T-cell (primary cell): ENCODE measurements at regions not wholly inside any gene's neighbourhood (a gene's known extent, or its start where the extent isn't known, plus 50 kb on each side); places are given as distances from the start of the nearest gene placed in this dataset.
"Not testable (repeated sequence)": the region's sequence is repeated elsewhere in the genome, so short reads cannot be mapped to it uniquely, and the experiment has no call there.

Experiments
- ATAC-seq, 4 experiments: fragments of 200-7000 bp in 3 of 4; fragments of 150-1000 bp in 1 of 4; cut with Tn5 transposase; replicated peaks in 1 of 4; 1 replicate in 3 of 4; 2 replicates in 1 of 4; pipeline ENCODE4 v1.10.0; 2021; ENCODE audit warnings: moderate library complexity in 3 of 4, mild to moderate bottlenecking in 2 of 4, moderate number of reproducible peaks in 1 of 4
- CTCF ChIA-PET, 2 donors: fragments of 300-600 bp; sonication (Branson Sonifier 250); formaldehyde crosslinking; loops; one replicate each; lab custom pipeline; 2022; ENCODE audit warnings: antibody characterized with exemption in 2 of 2; lab: Charles Lee
- POLR2A ChIA-PET, 2 donors: fragments of 300-600 bp; sonication (Branson Sonifier 250); formaldehyde crosslinking; loops; one replicate each; lab custom pipeline; 2022; ENCODE audit warnings: antibody characterized with exemption in 2 of 2; lab: Charles Lee
- DNase-seq, 35 experiments: peaks; one replicate each; pipeline versions ENCODE4 v3.0.0 to v3.0.0-alpha.2; 2013 to 2023
- H3K27ac ChIP-seq: one replicate; pipeline ENCODE4 v1.5.1; 2013; ENCODE audit warnings: low read length
- H3K27me3 ChIP-seq, 2 experiments: replicated peaks in 1 of 2; 1 replicate in 1 of 2; 2 replicates in 1 of 2; pipeline versions ENCODE4 v1.6.1 to v1.7.0; 2013; ENCODE audit warnings: low read length in 1 of 2, mixed read lengths in 1 of 2; ENCODE audit not compliant: control insufficient read depth in 2 of 2, insufficient read depth in 2 of 2; ENCODE audit errors: extremely low read depth in 1 of 2
- H3K36me3 ChIP-seq, 2 donors: 1 replicate in 1 of 2; 2 replicates in 1 of 2; pipeline versions ENCODE4 v1.6.1 to v1.7.0; 2013; ENCODE audit warnings: low read length in 1 of 2; ENCODE audit not compliant: control insufficient read depth in 2 of 2, insufficient read depth in 1 of 2; ENCODE audit errors: extremely low read depth in 1 of 2
- H3K4me1 ChIP-seq, 2 experiments: 1 replicate in 1 of 2; 2 replicates in 1 of 2; pipeline versions ENCODE4 v1.6.1 to v1.7.0; 2013; ENCODE audit warnings: low read length in 2 of 2, mixed read lengths in 1 of 2; ENCODE audit not compliant: insufficient read depth in 2 of 2, control insufficient read depth in 1 of 2; ENCODE audit errors: extremely low read depth in 1 of 2
- H3K4me3 ChIP-seq, 2 donors: 1 replicate in 1 of 2; 2 replicates in 1 of 2; pipeline versions ENCODE4 v1.5.1 to v1.7.0; 2013; ENCODE audit warnings: mild to moderate bottlenecking in 2 of 2, low read length in 1 of 2, moderate library complexity in 1 of 2; ENCODE audit not compliant: control insufficient read depth in 1 of 2; ENCODE audit errors: extremely low read depth in 1 of 2
- H3K9me3 ChIP-seq: 2 replicates; pipeline ENCODE4 v1.7.0; 2013
- H3K27ac Mint-ChIP-seq, 2 donors: one replicate each; pipeline ENCODE4 v1.8.0; 2020 to 2021; ENCODE audit warnings: mild to moderate bottlenecking in 2 of 2, mixed read lengths in 2 of 2
- H3K27me3 Mint-ChIP-seq, 2 donors: one replicate each; pipeline ENCODE4 v1.8.0; 2021 to 2022; ENCODE audit warnings: mixed read lengths in 2 of 2
- H3K36me3 Mint-ChIP-seq: one replicate; pipeline ENCODE4 v1.8.0; 2021; ENCODE audit warnings: mixed read lengths
- H3K4me1 Mint-ChIP-seq, 3 donors: one replicate each; pipeline ENCODE4 v1.8.0; 2020 to 2022; ENCODE audit warnings: mixed read lengths in 3 of 3, mild to moderate bottlenecking in 1 of 3
- H3K4me3 Mint-ChIP-seq, 3 donors: one replicate each; pipeline ENCODE4 v1.8.0; 2020 to 2022; ENCODE audit warnings: mild to moderate bottlenecking in 3 of 3, mixed read lengths in 3 of 3, moderate library complexity in 3 of 3
- H3K9me3 Mint-ChIP-seq, 3 donors: one replicate each; pipeline ENCODE4 v1.8.0; 2020 to 2022; ENCODE audit warnings: mixed read lengths in 3 of 3
- WGBS: methylation state at CpG from one replicate; pipeline ENCODE4 v1.1.5; 2013; ENCODE audit warnings: missing lambda C conversion rate; ENCODE audit not compliant: insufficient coverage; 5-methylcytosine and 5-hydroxymethylcytosine counted together

- ATAC-seq (no peak), DNase-seq (no peak)
- H3K27ac Mint-ChIP-seq = no peak overlapping the region
- no CpG with 5 or more reads among the region's 3 CpGs for WGBS
- ChIA-PET POLR2A (no interaction called here), CTCF (no interaction called here)
- H3K4me1 ChIP-seq = no peaks in the 10 kb centered on the region
- no peaks in the 10 kb centered on the region for H3K36me3 Mint-ChIP-seq
- H3K4me3 Mint-ChIP-seq = no peak overlapping the region
- H3K27me3 Mint-ChIP-seq = no peaks in the 10 kb centered on the region
- no peaks in the 10 kb centered on the region for H3K9me3 ChIP-seq
- H3K27ac ChIP-seq = no peak overlapping the region
- no peaks in the 10 kb centered on the region for H3K4me1 Mint-ChIP-seq
- H3K27me3 ChIP-seq = no peaks in the 10 kb centered on the region
- H3K36me3 ChIP-seq = no peaks in the 10 kb centered on the region
- no peak overlapping the region for H3K4me3 ChIP-seq
- H3K9me3 Mint-ChIP-seq = peaks cover 7 to 14% (median 7%) of the 10 kb centered on the region in 3 donors
Measured at GRCh38 chr17:70581459-70581858, 412.1 kb downstream of the KCNJ2 start.

GRCh38 chr17:70582777-70583176 lies 413.4 kb downstream of the KCNJ2 start:
- WGBS = 67% methylated on average over 1 of the region's 1 CpG
- ChIA-PET CTCF (no interaction called here), POLR2A (no interaction called here)
- DNase-seq = no peak
- Mint-ChIP-seq H3K4me3 (no peak overlapping the region), H3K27ac (no peak overlapping the region), H3K27me3 (no peaks in the 10 kb centered on the region), H3K36me3 (no peaks in the 10 kb centered on the region), H3K4me1 (no peaks in the 10 kb centered on the region), H3K9me3 (peaks cover 5 to 14% (median 7%) of the 10 kb centered on the region in 3 donors)
- ATAC-seq = no peak
- H3K9me3 ChIP-seq = no peaks in the 10 kb centered on the region
- H3K27ac ChIP-seq = no peak overlapping the region
- H3K4me1 ChIP-seq = no peaks in the 10 kb centered on the region
- no peak overlapping the region for H3K4me3 ChIP-seq
- no peaks in the 10 kb centered on the region for H3K36me3 ChIP-seq
- H3K27me3 ChIP-seq = no peaks in the 10 kb centered on the region

DNA sequence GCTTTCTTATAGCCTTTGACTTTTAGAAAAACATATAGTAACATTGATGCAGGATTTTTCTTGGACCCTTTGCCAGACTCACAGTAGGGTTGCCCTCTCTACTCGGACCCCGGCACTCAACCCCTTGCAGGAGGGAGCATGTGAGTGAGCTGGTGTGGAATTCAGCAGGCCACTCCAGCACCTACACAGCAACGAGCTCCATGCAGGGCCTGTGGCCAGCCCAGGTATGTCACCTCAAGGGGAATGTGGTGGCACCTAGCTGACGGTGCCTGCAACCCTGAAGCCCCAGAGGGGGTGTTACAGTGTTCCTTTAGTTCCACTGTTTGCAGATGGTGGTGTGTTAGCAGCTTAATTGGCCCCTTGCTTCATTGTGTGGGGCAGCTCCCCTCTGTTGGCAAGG lies 414.9 kb downstream of the KCNJ2 start:
- 50% methylated on average over 2 of the region's 4 CpGs for WGBS
- CTCF ChIA-PET = no interaction called here
- Mint-ChIP-seq H3K9me3 (peaks cover 5 to 14% (median 7%) of the 10 kb centered on the region in 3 donors), H3K27me3 (no peaks in the 10 kb centered on the region), H3K4me1 (no peaks in the 10 kb centered on the region), H3K4me3 (no peak overlapping the region), H3K27ac (no peak overlapping the region), H3K36me3 (no peaks in the 10 kb centered on the region)
- Histone ChIP-seq H3K27me3 (no peaks in the 10 kb centered on the region), H3K4me3 (no peak overlapping the region), H3K9me3 (no peaks in the 10 kb centered on the region), H3K4me1 (no peaks in the 10 kb centered on the region), H3K27ac (no peak overlapping the region), H3K36me3 (no peaks in the 10 kb centered on the region)
- ATAC-seq (no peak), DNase-seq (no peak)
- POLR2A ChIA-PET = no interaction called here

DNA sequence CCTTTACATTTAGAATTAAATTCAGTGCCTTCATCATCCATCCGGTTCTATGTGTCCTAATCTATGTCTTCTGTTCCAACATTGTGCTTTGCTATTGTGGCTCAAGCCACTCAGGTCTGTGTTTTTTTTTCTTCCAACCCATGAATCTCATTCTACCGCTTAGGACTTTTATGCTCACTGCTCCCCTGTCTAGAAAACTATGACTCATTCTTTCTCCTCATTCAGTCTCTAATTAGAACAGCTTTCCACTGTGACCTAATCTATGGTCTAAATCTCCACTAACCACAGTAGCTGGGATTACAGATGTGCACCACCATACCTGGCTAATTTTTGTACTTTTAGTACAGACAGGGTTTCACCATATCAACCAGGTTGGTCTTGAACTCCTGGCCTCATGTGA lies 418.7 kb downstream of the KCNJ2 start:
- ATAC-seq = no peak
- CTCF ChIA-PET = no interaction called here
- 87% methylated on average over 2 of the region's 2 CpGs for WGBS

GRCh38 chr17:70597774-70598173 lies 428.4 kb downstream of the KCNJ2 start:
- CTCF ChIA-PET = no interaction called here

More for the DNA sequence above, 418.7 kb downstream of the KCNJ2 start:
- no peak overlapping the region for H3K4me3 ChIP-seq
- no peaks in the 10 kb centered on the region for H3K36me3 ChIP-seq
- Mint-ChIP-seq H3K9me3 (no peaks in the 10 kb centered on the region), H3K4me3 (no peak overlapping the region), H3K27me3 (no peaks in the 10 kb centered on the region), H3K36me3 (no peaks in the 10 kb centered on the region), H3K4me1 (no peaks in the 10 kb centered on the region), H3K27ac (no peak overlapping the region)
- no peaks in the 10 kb centered on the region for H3K9me3 ChIP-seq
- no peak for DNase-seq
- no peaks in the 10 kb centered on the region for H3K4me1 ChIP-seq
- H3K27me3 ChIP-seq = no peaks in the 10 kb centered on the region
- no peak overlapping the region for H3K27ac ChIP-seq
- POLR2A ChIA-PET = no interaction called here

GRCh38 chr17:70599198-70599597 lies 429.9 kb downstream of the KCNJ2 start:
- ChIA-PET CTCF (no interaction called here), POLR2A (no interaction called here)
- Histone ChIP-seq H3K4me1 (no peaks in the 10 kb centered on the region), H3K27me3 (no peaks in the 10 kb centered on the region), H3K36me3 (no peaks in the 10 kb centered on the region), H3K27ac (no peak overlapping the region), H3K9me3 (no peaks in the 10 kb centered on the region), H3K4me3 (no peak overlapping the region)
- Mint-ChIP-seq H3K36me3 (no peaks in the 10 kb centered on the region), H3K9me3 (no peaks in the 10 kb centered on the region), H3K4me3 (no peak overlapping the region), H3K27ac (no peak overlapping the region), H3K4me1 (no peaks in the 10 kb centered on the region), H3K27me3 (no peaks in the 10 kb centered on the region)
- ATAC-seq (no peak), DNase-seq (no peak)

More at GRCh38 chr17:70597774-70598173, 428.4 kb downstream of the KCNJ2 start:
- no peaks in the 10 kb centered on the region for H3K36me3 ChIP-seq
- H3K4me3 ChIP-seq = no peak overlapping the region
- POLR2A ChIA-PET = no interaction called here
- no peaks in the 10 kb centered on the region for H3K9me3 Mint-ChIP-seq
- H3K27ac ChIP-seq = no peak overlapping the region
- no peak overlapping the region for H3K4me3 Mint-ChIP-seq
- no peaks in the 10 kb centered on the region for H3K36me3 Mint-ChIP-seq
- H3K4me1 ChIP-seq = no peaks in the 10 kb centered on the region
- no peaks in the 10 kb centered on the region for H3K27me3 Mint-ChIP-seq
- ATAC-seq = no peak
- no peaks in the 10 kb centered on the region for H3K27me3 ChIP-seq
- no peak for DNase-seq
- H3K9me3 ChIP-seq = no peaks in the 10 kb centered on the region
- H3K27ac Mint-ChIP-seq = no peak overlapping the region
- H3K4me1 Mint-ChIP-seq = no peaks in the 10 kb centered on the region

GRCh38 chr17:70599945-70600344 lies 430.6 kb downstream of the KCNJ2 start:
- POLR2A ChIA-PET = interaction anchor here in 1 of 2 donors (0.5 kb wide), 1 partner anchor 1802 kb away, joined by 3 read pairs; no protein-coding TSS in a partner anchor
- H3K27me3 Mint-ChIP-seq, H3K36me3 Mint-ChIP-seq, DNase-seq, H3K9me3 ChIP-seq, CTCF ChIA-PET, H3K4me1 ChIP-seq, H3K4me3 Mint-ChIP-seq, H3K27ac ChIP-seq, H3K36me3 ChIP-seq, ATAC-seq, H3K4me3 ChIP-seq, H3K9me3 Mint-ChIP-seq, H3K27me3 ChIP-seq, H3K27ac Mint-ChIP-seq, H3K4me1 Mint-ChIP-seq: not testable (repeated sequence)
- WGBS = 95% methylated on average over 3 of the region's 3 CpGs
